Limb (tissue), 2 donors: ENCODE measurements at regions not wholly inside any gene's neighbourhood (a gene's known extent, or its start where the extent isn't known, plus 50 kb on each side); places are given as distances from the start of the nearest gene placed in this dataset.
A peak's percentile ranks its signal among the peaks of the same experiment; 100 is the strongest.

ENCODE experiments used
- DNase-seq, 2 donors: peaks; one replicate each; pipeline ENCODE4 v3.0.0-alpha.2; 2016; ENCODE audit errors: extremely low spot score in 2 of 2

- DNase-seq = no peak
These were observed 405.4 kb upstream of the FAT3 start for GRCh38 chr11:91819195-91819594.

- DNase-seq = no peak
These were observed 406.6 kb upstream of the FAT3 start for GRCh38 chr11:91817996-91818395.

- no peak for DNase-seq
These were observed 411.4 kb upstream of the FAT3 start for GRCh38 chr11:91813263-91813662.

- no peak for DNase-seq
These were observed 413.7 kb upstream of the FAT3 start for GRCh38 chr11:91810871-91811270.

GRCh38 chr11:91805293-91805692 lies 419.3 kb upstream of the FAT3 start:
- DNase-seq = no peak

GRCh38 chr11:91804042-91804441 lies 420.6 kb upstream of the FAT3 start:
- peak in 1 of 2 donors; percentile 32 for DNase-seq

GRCh38 chr11:91802475-91802874 lies 422.1 kb upstream of the FAT3 start:
- DNase-seq = no peak

GRCh38 chr11:91800208-91800914 lies 424.3 kb upstream of the FAT3 start:
- no peak for DNase-seq

- DNase-seq = no peak
These were observed 426.4 kb upstream of the FAT3 start for GRCh38 chr11:91798240-91798639.

- no peak for DNase-seq
These were observed 427.6 kb upstream of the FAT3 start for GRCh38 chr11:91796999-91797398.

- DNase-seq = no peak
These were observed 429.3 kb upstream of the FAT3 start for GRCh38 chr11:91795139-91795887.

- DNase-seq = no peak
These were observed 430.5 kb upstream of the FAT3 start for GRCh38 chr11:91794146-91794545.

- no peak for DNase-seq
These were observed 431.8 kb upstream of the FAT3 start for GRCh38 chr11:91792779-91793262.

GRCh38 chr11:91791171-91791468 lies 433.5 kb upstream of the FAT3 start:
- DNase-seq = no peak

- peak; percentile 61 to 88 for DNase-seq
These were observed 434.1 kb upstream of the FAT3 start for GRCh38 chr11:91790346-91791170.

- no peak for DNase-seq
These were observed 435.9 kb upstream of the FAT3 start for GRCh38 chr11:91788764-91789163.

- DNase-seq = no peak
These were observed 438.5 kb upstream of the FAT3 start for GRCh38 chr11:91786097-91786496.

GRCh38 chr11:91783173-91783572 lies 441.4 kb upstream of the FAT3 start:
- DNase-seq = no peak

- DNase-seq = no peak
These were observed 445.9 kb upstream of the FAT3 start for GRCh38 chr11:91778758-91779157.

- DNase-seq = no peak
These were observed 448.0 kb upstream of the FAT3 start for GRCh38 chr11:91776655-91777054.

GRCh38 chr11:91773090-91773489 lies 451.5 kb upstream of the FAT3 start:
- no peak for DNase-seq

- no peak for DNase-seq
These were observed 452.7 kb upstream of the FAT3 start for GRCh38 chr11:91771961-91772360.
